Umbilical cord (tissue), 1 donor: ENCODE measurements at regions not wholly inside any gene's neighbourhood (a gene's known extent, or its start where the extent isn't known, plus 50 kb on each side); places are given as distances from the start of the nearest gene placed in this dataset.
"Not testable (repeated sequence)": the region's sequence is repeated elsewhere in the genome, so short reads cannot be mapped to it uniquely, and the experiment has no call there.

Experiments
- DNase-seq: peaks from one replicate; pipeline ENCODE4 v3.0.0-alpha.2; 2015; ENCODE audit warnings: low spot score

GRCh38 chr1:4064150-4064889 lies 164.2 kb upstream of the C1orf174 start:
- no peak for DNase-seq

GRCh38 chr1:4066860-4067599 lies 167.0 kb upstream of the C1orf174 start:
- DNase-seq: no peak

GRCh38 chr1:4068076-4068475 lies 168.0 kb upstream of the C1orf174 start:
- DNase-seq: no peak

GRCh38 chr1:4071653-4072052 lies 171.6 kb upstream of the C1orf174 start:
- DNase-seq: no peak

- no peak for DNase-seq
Measured at GRCh38 chr1:4072481-4073153, 172.5 kb upstream of the C1orf174 start.

GRCh38 chr1:4075436-4076225 lies 175.6 kb upstream of the C1orf174 start:
- DNase-seq: no peak

GRCh38 chr1:4076346-4076745 lies 176.3 kb upstream of the C1orf174 start:
- no peak for DNase-seq

- DNase-seq: not testable (repeated sequence)
Measured at GRCh38 chr1:4078091-4078962, 178.3 kb upstream of the C1orf174 start.

GRCh38 chr1:4079815-4080214 lies 179.7 kb upstream of the C1orf174 start:
- no peak for DNase-seq

- no peak for DNase-seq
Measured at GRCh38 chr1:4081806-4082711, 182.0 kb upstream of the C1orf174 start.

GRCh38 chr1:4083231-4084047 lies 183.4 kb upstream of the C1orf174 start:
- DNase-seq: no peak

- DNase-seq: no peak
Measured at GRCh38 chr1:4084048-4084431, 184.0 kb upstream of the C1orf174 start.

GRCh38 chr1:4084446-4084845 lies 184.4 kb upstream of the C1orf174 start:
- DNase-seq: no peak

- no peak for DNase-seq
Measured at GRCh38 chr1:4084896-4085295, 184.8 kb upstream of the C1orf174 start.

GRCh38 chr1:4085546-4085945 lies 185.5 kb upstream of the C1orf174 start:
- DNase-seq: no peak

- DNase-seq: no peak
Measured at GRCh38 chr1:4086085-4086850, 186.2 kb upstream of the C1orf174 start.

- DNase-seq: no peak
Measured at GRCh38 chr1:4086921-4087320, 186.8 kb upstream of the C1orf174 start.
